GM12891 (cell line): ENCODE measurements at regions not wholly inside any gene's neighbourhood (a gene's known extent, or its start where the extent isn't known, plus 50 kb on each side); places are given as distances from the start of the nearest gene placed in this dataset.

Experiments used
- DNase-seq: peaks from one replicate; pipeline ENCODE4 v3.0.0; 2011; ENCODE audit warnings: low spot score; ENCODE audit not compliant: insufficient read length
- FAIRE-seq: peaks from 2 replicates; lab custom pipeline; 2011; peaks lifted over from hg19 to GRCh38; lab: Jason Lieb, UNC
- PAX5 ChIP-seq: IDR thresholded peaks from 2 replicates; pipeline ENCODE4 v1.6.1; 2011; ENCODE audit warnings: low read length, moderate library complexity, mild to moderate bottlenecking; ENCODE audit not compliant: insufficient read depth, severe bottlenecking
- POLR2A ChIP-seq: IDR thresholded peaks from 2 replicates; pipeline ENCODE4 v1.6.1; 2011; ENCODE audit warnings: low read depth, low read length, control low read depth
- POLR2AphosphoS5 ChIP-seq: IDR thresholded peaks from 2 replicates; pipeline ENCODE4 v1.6.1; 2011; ENCODE audit warnings: low read depth, low read length, control low read depth
- POU2F2 ChIP-seq: IDR thresholded peaks from 2 replicates; pipeline ENCODE4 v1.6.1; 2011; ENCODE audit warnings: low read depth, mild to moderate bottlenecking, control low read depth, low read length, moderate library complexity
- SPI1 ChIP-seq: IDR thresholded peaks from 2 replicates; pipeline ENCODE4 v1.6.1; 2011; ENCODE audit warnings: low read depth, low read length, control low read depth
- TAF1 ChIP-seq: IDR thresholded peaks from 2 replicates; pipeline ENCODE4 v1.6.1; 2011; ENCODE audit warnings: low read depth, low read length, control low read depth

- FAIRE-seq, result no peak
- no peak for TF ChIP-seq POLR2AphosphoS5
- no peak for TF ChIP-seq PAX5
- no peak for DNase-seq
Observed at GRCh38 chr2:3046170-3046865, 331.3 kb downstream of the EIPR1 start.

GRCh38 chr2:3045318-3045921 is 332.2 kb downstream of the EIPR1 start:
- FAIRE-seq, result no peak

GRCh38 chr2:3044587-3045317 is 332.9 kb downstream of the EIPR1 start:
- FAIRE-seq, result no peak
- TF ChIP-seq POLR2A (no peak), TAF1 (no peak), POU2F2 (no peak), POLR2AphosphoS5 (no peak), PAX5 (no peak), SPI1 (no peak)
- no peak for DNase-seq

More at GRCh38 chr2:3045318-3045921, 332.2 kb downstream of the EIPR1 start:
- TF ChIP-seq POU2F2 (no peak), POLR2A (no peak), SPI1 (no peak), POLR2AphosphoS5 (no peak)
- no peak for DNase-seq

- no peak for TF ChIP-seq TAF1
- no peak for TF ChIP-seq SPI1
- TF ChIP-seq POLR2AphosphoS5, result no peak
- no peak for TF ChIP-seq POLR2A
- no peak for TF ChIP-seq PAX5
- no peak for TF ChIP-seq POU2F2
- DNase-seq, result no peak
- no peak for FAIRE-seq
Observed at GRCh38 chr2:3043726-3044125, 333.9 kb downstream of the EIPR1 start.

GRCh38 chr2:3042601-3043585 is 334.7 kb downstream of the EIPR1 start:
- TF ChIP-seq SPI1 (no peak), POLR2AphosphoS5 (no peak)
- FAIRE-seq, result no peak

GRCh38 chr2:3041841-3042600 is 335.6 kb downstream of the EIPR1 start:
- FAIRE-seq, result no peak
- no peak for TF ChIP-seq POLR2A
- TF ChIP-seq POU2F2, result no peak
- TF ChIP-seq TAF1, result no peak
- TF ChIP-seq POLR2AphosphoS5, result no peak
- TF ChIP-seq PAX5, result no peak
- DNase-seq, result no peak

More at GRCh38 chr2:3042601-3043585, 334.7 kb downstream of the EIPR1 start:
- no peak for DNase-seq

- DNase-seq (no peak), FAIRE-seq (no peak)
- no peak for TF ChIP-seq PAX5
- TF ChIP-seq POU2F2, result no peak
- no peak for TF ChIP-seq SPI1
- no peak for TF ChIP-seq POLR2AphosphoS5
- TF ChIP-seq TAF1, result no peak
- no peak for TF ChIP-seq POLR2A
Observed at GRCh38 chr2:3041246-3041645, 336.4 kb downstream of the EIPR1 start.

- FAIRE-seq (no peak), DNase-seq (no peak)
- TF ChIP-seq POLR2A, result no peak
- TF ChIP-seq POLR2AphosphoS5, result no peak
- no peak for TF ChIP-seq TAF1
- no peak for TF ChIP-seq POU2F2
- no peak for TF ChIP-seq SPI1
- no peak for TF ChIP-seq PAX5
Observed at GRCh38 chr2:3040496-3041140, 337.0 kb downstream of the EIPR1 start.

GRCh38 chr2:3040066-3040428 is 337.6 kb downstream of the EIPR1 start:
- no peak for DNase-seq
- TF ChIP-seq SPI1 (no peak), POLR2AphosphoS5 (no peak), POLR2A (no peak), PAX5 (no peak), TAF1 (no peak)
- no peak for FAIRE-seq
